CD4-positive, alpha-beta T cell (primary cell): ENCODE measurements at regions not wholly inside any gene's neighbourhood (a gene's known extent, or its start where the extent isn't known, plus 50 kb on each side); places are given as distances from the start of the nearest gene placed in this dataset.

Experiments
- ATAC-seq: fragments of 200-7000 bp; cut with Tn5 transposase; one replicate; pipeline ENCODE4 v1.10.0; 2022; ENCODE audit warnings: mild to moderate bottlenecking; ENCODE audit not compliant: poor library complexity
- CTCF ChIA-PET: fragments of 350-600 bp; sonication (Branson Sonifier 250); formaldehyde crosslinking; loops from one replicate; lab custom pipeline; 2021; ENCODE audit warnings: antibody characterized with exemption, inconsistent platforms; lab: Charles Lee
- POLR2A ChIA-PET: fragments of 350-600 bp; sonication (Branson Sonifier 250); formaldehyde crosslinking; loops from one replicate; lab custom pipeline; 2021; ENCODE audit warnings: antibody characterized with exemption, inconsistent platforms; lab: Charles Lee
- DNase-seq, 14 experiments: peaks; one replicate each; pipeline ENCODE4 v3.0.0-alpha.2; 2013 to 2020; ENCODE audit warnings: mixed read lengths in 2 of 14
- H3K27ac ChIP-seq, 2 donors: one replicate each; pipeline versions ENCODE4 v1.5.1 to v1.7.0; 2013; ENCODE audit warnings: low read length in 2 of 2, low read depth in 1 of 2, mild to moderate bottlenecking in 1 of 2
- H3K27me3 ChIP-seq, 2 experiments: 1 replicate in 1 of 2; 2 replicates in 1 of 2; pipeline versions ENCODE4 v1.6.1 to v1.7.0; 2013; ENCODE audit warnings: low read length in 2 of 2, control low read depth in 1 of 2, mild to moderate bottlenecking in 1 of 2, moderate library complexity in 1 of 2; ENCODE audit not compliant: insufficient read depth in 2 of 2, control insufficient read depth in 1 of 2
- H3K36me3 ChIP-seq: one replicate; pipeline ENCODE4 v1.6.1; 2013; ENCODE audit warnings: low read length, control low read depth; ENCODE audit not compliant: insufficient read depth
- H3K4me1 ChIP-seq: one replicate; pipeline ENCODE4 v1.6.1; 2013; ENCODE audit warnings: low read length, control low read depth; ENCODE audit not compliant: insufficient read depth
- H3K4me3 ChIP-seq: one replicate; pipeline ENCODE4 v1.5.1; 2013; ENCODE audit warnings: mild to moderate bottlenecking, low read length, moderate library complexity
- H3K9me3 ChIP-seq, 2 experiments: 1 replicate in 1 of 2; 2 replicates in 1 of 2; pipeline versions ENCODE4 v1.6.1 to v1.7.0; 2013; ENCODE audit warnings: low read length in 2 of 2, mild to moderate bottlenecking in 2 of 2, control low read depth in 1 of 2, moderate library complexity in 1 of 2; ENCODE audit not compliant: control insufficient read depth in 1 of 2, insufficient read depth in 1 of 2
- H3K27ac Mint-ChIP-seq: one replicate; pipeline ENCODE4 v1.8.0; 2020; ENCODE audit warnings: mixed read lengths
- H3K27me3 Mint-ChIP-seq: one replicate; pipeline ENCODE4 v1.8.0; 2021; ENCODE audit warnings: mixed read lengths
- H3K36me3 Mint-ChIP-seq: one replicate; pipeline ENCODE4 v1.8.0; 2021; ENCODE audit warnings: low read depth, mixed read lengths
- H3K4me1 Mint-ChIP-seq: one replicate; pipeline ENCODE4 v1.8.0; 2021; ENCODE audit warnings: low read depth, mixed read lengths
- H3K4me3 Mint-ChIP-seq: one replicate; pipeline ENCODE4 v1.8.0; 2020; ENCODE audit warnings: mild to moderate bottlenecking, mixed read lengths
- H3K9me3 Mint-ChIP-seq: one replicate; pipeline ENCODE4 v1.8.0; 2020; ENCODE audit warnings: mixed read lengths
- intact Hi-C, 2 experiments: fragments of 100-400 bp; cut with DNase I in 1 of 2; cut with micrococcal nuclease in 1 of 2; formaldehyde crosslinking; loops; one replicate each; pipeline versions ENCODE4 v1.15.1 to v1.9.0; 2023 to 2025; cut with DNase I, micrococcal nuclease
- TF ChIP-seq, protein P1 (sequence below): fragments of 200-600 bp; IDR thresholded peaks from one replicate; pipeline ENCODE4 v1.8.0; 2022; ENCODE audit warnings: antibody characterized with exemption, mild to moderate bottlenecking

DNA sequence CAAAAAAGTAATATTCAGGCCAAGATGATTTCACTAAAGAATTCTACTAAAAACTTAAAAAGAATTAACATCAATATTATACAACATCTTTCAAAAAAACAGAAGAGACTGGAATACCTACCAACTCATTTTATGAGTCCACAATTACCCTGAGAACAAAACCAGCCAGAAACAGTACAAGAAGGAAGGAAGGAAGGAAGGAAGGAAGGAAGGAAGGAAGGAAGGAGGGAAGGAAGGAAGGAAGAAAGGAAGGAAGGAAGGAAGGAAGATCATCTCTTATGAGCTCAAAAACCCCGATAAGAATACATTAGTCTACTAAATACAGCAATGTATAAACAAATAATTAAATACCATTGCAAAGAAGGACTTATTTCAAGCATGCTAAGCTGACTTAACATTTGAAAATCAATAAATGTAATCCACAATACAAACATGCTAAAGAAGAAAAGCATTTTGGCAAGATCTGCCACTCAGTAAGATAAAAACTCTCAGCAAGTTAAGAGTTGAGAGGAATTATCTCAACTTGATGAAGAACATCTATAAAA is 149.9 kb upstream of the RGS18 start:
- Histone ChIP-seq H3K27ac (no peak overlapping the region), H3K4me3 (no peak overlapping the region), H3K36me3 (no peaks in the 10 kb centered on the region), H3K4me1 (no peaks in the 10 kb centered on the region), H3K27me3 (no peaks in the 10 kb centered on the region), H3K9me3 (no peaks in the 10 kb centered on the region)
- no peaks in the 10 kb centered on the region for H3K27me3 Mint-ChIP-seq
- ATAC-seq (no peak), DNase-seq (no peak)
- ChIA-PET CTCF (no interaction called here), POLR2A (no interaction called here)
- no peak overlapping the region for H3K4me3 Mint-ChIP-seq
- no peaks in the 10 kb centered on the region for H3K36me3 Mint-ChIP-seq
- no peaks in the 10 kb centered on the region for H3K9me3 Mint-ChIP-seq
- intact Hi-C loops = no loop called here
- no peak overlapping the region for H3K27ac Mint-ChIP-seq
- H3K4me1 Mint-ChIP-seq = no peaks in the 10 kb centered on the region
- TF ChIP-seq, protein P1, sequence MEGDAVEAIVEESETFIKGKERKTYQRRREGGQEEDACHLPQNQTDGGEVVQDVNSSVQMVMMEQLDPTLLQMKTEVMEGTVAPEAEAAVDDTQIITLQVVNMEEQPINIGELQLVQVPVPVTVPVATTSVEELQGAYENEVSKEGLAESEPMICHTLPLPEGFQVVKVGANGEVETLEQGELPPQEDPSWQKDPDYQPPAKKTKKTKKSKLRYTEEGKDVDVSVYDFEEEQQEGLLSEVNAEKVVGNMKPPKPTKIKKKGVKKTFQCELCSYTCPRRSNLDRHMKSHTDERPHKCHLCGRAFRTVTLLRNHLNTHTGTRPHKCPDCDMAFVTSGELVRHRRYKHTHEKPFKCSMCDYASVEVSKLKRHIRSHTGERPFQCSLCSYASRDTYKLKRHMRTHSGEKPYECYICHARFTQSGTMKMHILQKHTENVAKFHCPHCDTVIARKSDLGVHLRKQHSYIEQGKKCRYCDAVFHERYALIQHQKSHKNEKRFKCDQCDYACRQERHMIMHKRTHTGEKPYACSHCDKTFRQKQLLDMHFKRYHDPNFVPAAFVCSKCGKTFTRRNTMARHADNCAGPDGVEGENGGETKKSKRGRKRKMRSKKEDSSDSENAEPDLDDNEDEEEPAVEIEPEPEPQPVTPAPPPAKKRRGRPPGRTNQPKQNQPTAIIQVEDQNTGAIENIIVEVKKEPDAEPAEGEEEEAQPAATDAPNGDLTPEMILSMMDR = no peak

DNA sequence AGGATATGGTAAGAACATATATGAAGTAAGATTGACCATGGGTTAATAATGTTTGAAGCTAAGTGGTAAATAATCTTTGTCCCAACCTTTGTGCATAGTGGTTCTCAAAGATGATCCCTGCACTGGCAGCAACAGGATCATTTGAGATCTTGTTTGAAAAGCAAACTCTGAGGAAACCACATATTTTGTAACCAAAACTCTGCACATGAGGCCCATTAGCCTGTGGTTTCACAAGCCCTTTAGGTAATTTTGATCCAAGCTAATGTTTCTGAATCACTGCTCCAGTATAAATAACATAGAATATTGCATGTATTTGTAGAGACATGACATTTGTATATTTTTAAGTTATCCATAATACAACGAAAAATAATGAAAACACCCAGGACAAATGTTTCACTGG is 147.9 kb upstream of the RGS18 start:
- Mint-ChIP-seq H3K36me3 (no peaks in the 10 kb centered on the region), H3K9me3 (no peaks in the 10 kb centered on the region), H3K27me3 (no peaks in the 10 kb centered on the region), H3K27ac (no peak overlapping the region), H3K4me3 (no peak overlapping the region), H3K4me1 (no peaks in the 10 kb centered on the region)
- no peak for ATAC-seq
- H3K4me1 ChIP-seq = no peaks in the 10 kb centered on the region
- DNase-seq = no peak
- ChIA-PET CTCF (no interaction called here), POLR2A (no interaction called here)
- H3K4me3 ChIP-seq = no peak overlapping the region
- no peaks in the 10 kb centered on the region for H3K36me3 ChIP-seq
- H3K27me3 ChIP-seq = no peaks in the 10 kb centered on the region
- H3K9me3 ChIP-seq = no peaks in the 10 kb centered on the region
- no peak overlapping the region for H3K27ac ChIP-seq
- intact Hi-C loops = no loop called here
- TF ChIP-seq, protein P1 = no peak

DNA sequence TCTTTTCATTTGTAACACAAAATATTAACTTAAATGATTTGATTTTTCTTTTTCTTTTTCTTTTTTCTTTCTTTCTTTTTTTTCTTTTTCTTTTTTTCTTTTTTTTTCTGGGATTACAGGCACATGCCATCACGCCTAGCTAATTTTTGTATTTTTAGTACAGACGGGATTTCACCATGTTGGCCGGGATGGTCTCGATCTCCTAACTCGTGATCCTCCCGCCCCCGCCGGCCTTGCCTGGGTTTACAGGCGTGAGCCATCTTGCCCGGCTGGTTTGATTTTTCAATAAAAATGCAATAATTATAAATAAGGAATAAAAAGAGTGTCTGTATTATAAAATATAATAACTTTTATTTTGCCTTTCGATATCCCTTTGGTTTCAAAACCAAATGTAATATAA is 146.7 kb upstream of the RGS18 start:
- Mint-ChIP-seq H3K27me3 (no peaks in the 10 kb centered on the region), H3K9me3 (no peaks in the 10 kb centered on the region), H3K27ac (no peak overlapping the region), H3K4me3 (no peak overlapping the region), H3K4me1 (no peaks in the 10 kb centered on the region), H3K36me3 (no peaks in the 10 kb centered on the region)
- no peak for ATAC-seq
- Histone ChIP-seq H3K9me3 (no peaks in the 10 kb centered on the region), H3K27me3 (no peaks in the 10 kb centered on the region), H3K4me3 (no peak overlapping the region), H3K27ac (no peak overlapping the region), H3K36me3 (no peaks in the 10 kb centered on the region), H3K4me1 (no peaks in the 10 kb centered on the region)
- POLR2A ChIA-PET = no interaction called here
- CTCF ChIA-PET = no interaction called here
- TF ChIP-seq, protein P1 = no peak
- intact Hi-C loops = no loop called here
- no peak for DNase-seq
